ENCODE measurements at regions not wholly inside any gene's neighbourhood (a gene's known extent, or its start where the extent isn't known, plus 50 kb on each side); places are given as distances from the start of the nearest gene placed in this dataset.

- Histone ChIP-seq H4K91ac (ENCODE audit: insufficient read depth, low read depth, low read length) (no peak overlapping the region; the same call in 1 of the 2 replicates), H3K4me1 (ENCODE audit: control insufficient read depth, insufficient read depth, low read length) (peaks cover 5% of the 10 kb centered on the region), H3K4me2 (ENCODE audit: low read depth, low read length) (no peak overlapping the region), H3K23ac (ENCODE audit: low read depth, low read length) (no peak overlapping the region), H4K5ac (ENCODE audit: low read depth, low read length) (no peak overlapping the region), H2AFZ (replicated peaks; ENCODE audit: low read length, poor library complexity) (no peak overlapping the region), H3K27ac (ENCODE audit: insufficient read depth, low read length) (no peak overlapping the region), H2BK120ac (ENCODE audit: low read depth, low read length) (peak overlapping the region; percentile 13; the same call in 1 of the 2 replicates), H3K9ac (ENCODE audit: low read depth, low read length) (no peak overlapping the region), H4K20me1 (ENCODE audit: insufficient read depth, low read length) (no peaks in the 10 kb centered on the region), H3K4ac (ENCODE audit: low read depth, low read length) (0 out of 2 replicates have a peak overlapping the region, but pooled peaks have one; percentile 4), H3K56ac (ENCODE audit: extremely low read depth, insufficient read depth, low read length) (no peak overlapping the region), H2AK5ac (ENCODE audit: low read depth, low read length) (no peak overlapping the region), H3K14ac (replicated peaks; ENCODE audit: low read depth, low read length) (no peak overlapping the region), H2BK15ac (ENCODE audit: low read depth, low read length) (no peak overlapping the region), H4K8ac (ENCODE audit: low read depth in 2 of 2, low read length in 2 of 2) (no peak overlapping the region; a peak in 1 of 4 replicates), H2BK20ac (ENCODE audit: low read depth, low read length) (no peak overlapping the region), H3K79me1 (ENCODE audit: low read depth in 1 of 2, low read length in 2 of 2) (no peaks in the 10 kb centered on the region), H3K9me3 (ENCODE audit: control insufficient read depth, insufficient read depth, low read length) (no peaks in the 10 kb centered on the region), H3K36me3 (ENCODE audit: control insufficient read depth, insufficient read depth, low read length) (no peaks in the 10 kb centered on the region), H3K4me3 (ENCODE audit: insufficient read depth, low read depth, low read length) (no peak overlapping the region), H3K27me3 (ENCODE audit: control insufficient read depth, insufficient read depth, low read length) (no peaks in the 10 kb centered on the region), H3K9me1 (ENCODE audit: insufficient read depth, low read length) (0 out of 2 replicates have a peak, but pooled peaks cover 2% of the 10 kb centered on the region), H3K18ac (ENCODE audit: low read depth, low read length) (no peak overlapping the region), H2AK9ac (replicated peaks; ENCODE audit: low read depth, low read length, poor library complexity) (no peak overlapping the region), H2BK5ac (ENCODE audit: low read depth, low read length, poor library complexity, severe bottlenecking) (no peak overlapping the region)
- CTCF ChIA-PET, result no interaction called here
- no peak for TF ChIP-seq RAD21 (IDR thresholded peaks at IDR 0.05; ENCODE audit: low read length)
- TF ChIP-seq NFE2L2 (IDR thresholded peaks at IDR 0.05; ENCODE audit: low read depth, low read length), result no peak
- TF ChIP-seq BHLHE40 (IDR thresholded peaks at IDR 0.05; ENCODE audit: low read depth, low read length), result peak; percentile 53; the same call in 1 of the 2 replicates
- intact Hi-C loops (cut with micrococcal nuclease) (loop anchor here (10.0 kb wide), 1 partner anchor 499 kb away; no protein-coding TSS in a partner anchor), dilution Hi-C loops (cut with HindIII; ENCODE audit: low sequenced_read_pairs, unreplicated experiment) (no loop called here), in situ Hi-C loops (cut with MboI; ENCODE audit: low sequenced_read_pairs) (no loop called here)
- BruUV-seq (replicated peaks), result no TSS peak
- POLR2A ChIA-PET (ENCODE audit: unreplicated experiment), result no interaction called here
- peak; percentile 80 for DNase-seq
- no CpG with 5 or more reads among the region's 1 CpG for WGBS, 2 experiments (ENCODE audit: extremely low coverage in 2 of 2, insufficient read length in 1 of 2)
- ATAC-seq (ENCODE audit: low read depth), result peak; percentile 93
Measured at GRCh38 chr14:86296173-86296572, 766.2 kb downstream of the FLRT2 start.

All from IMR-90 (cell line).